Heart left ventricle (tissue), 13 donors: ENCODE measurements at regions not wholly inside any gene's neighbourhood (a gene's known extent, or its start where the extent isn't known, plus 50 kb on each side); places are given as distances from the start of the nearest gene placed in this dataset.

Experiments
- CTCF ChIP-seq, 12 donors: fragments of 200-600 bp; sonication (generic) in 4 of 12; IDR thresholded peaks; one replicate each; pipeline versions ENCODE4 v1.5.0 to v1.8.0; 2018 to 2022; ENCODE audit warnings: antibody characterized with exemption in 12 of 12, mild to moderate bottlenecking in 5 of 12
- POLR2A ChIP-seq, 2 donors: fragments of 450-650 bp; IDR thresholded peaks; one replicate each; pipeline ENCODE4 v1.6.1; 2017; ENCODE audit warnings: antibody characterized with exemption in 2 of 2, mild to moderate bottlenecking in 2 of 2, moderate library complexity in 2 of 2
- donor health status: ischemic (EF 13 %, LVEDD 7.1; RV severe dilation, severe dysfunction).
- donor health status: DM: no; HTN: yes; CAD: no.
- donor health status: DM: no; HTN: no; CAD: no.
- donor health status: ischemic (EF 25% LVEDD 6.9; RV normal size, moderate dysfunction).
- donor health status: ischemic (EF 25% LVEDD 5.7; RV mildly dilated, moderate dysfunction).
- donor health status: ischemic (EF 35%, LVEDD 5.7; RV mildly dilated, moderate dysfunction).
- donor health status: nonischemic (EF 11% LVEDD 7.7; RV severe dilation, severe dysfunction).
- donor health status: DM: yes; HTN: yes; CAD: no.
- donor health status: PGD.
- donor health status: ischemic (EF 29% LVEDD 5.4; RV normal size, mild dysfunction).
- donor health status: nonischemic (EF 23%, LVEDD 6.1; RV moderate dilation, normal function).

- no peak for TF ChIP-seq POLR2A (IDR thresholded peaks at IDR 0.05)
- TF ChIP-seq CTCF (IDR thresholded peaks at IDR 0.05), result no peak
Observed at GRCh38 chr5:93791518-93791972, 50.1 kb upstream of the POU5F2 start.
